ENCODE measurements at regions not wholly inside any gene's neighbourhood (a gene's known extent, or its start where the extent isn't known, plus 50 kb on each side); places are given as distances from the start of the nearest gene placed in this dataset.
"Not testable (repeated sequence)": the region's sequence is repeated elsewhere in the genome, so short reads cannot be mapped to it uniquely, and the experiment has no call there.

DNA sequence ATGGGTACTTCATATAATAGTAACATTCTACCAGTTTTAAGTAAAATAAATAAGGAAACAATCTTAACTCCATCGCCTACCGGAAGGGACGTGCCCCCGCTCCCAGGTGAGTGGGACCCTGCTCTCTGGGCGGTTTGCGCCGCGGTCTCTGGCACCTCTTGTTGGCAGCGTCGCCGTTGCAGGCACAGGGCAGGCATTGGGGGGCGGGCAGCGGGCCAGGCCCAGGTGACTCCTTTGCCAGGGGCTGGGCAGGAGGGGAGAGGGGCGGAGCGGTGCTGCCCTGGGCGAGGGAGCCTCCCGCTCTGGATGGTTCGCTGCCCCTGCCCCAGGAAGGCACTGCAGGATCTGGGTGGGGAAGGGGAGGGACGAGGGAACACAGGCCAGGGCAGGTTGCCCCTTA, 55.6 kb upstream of the GPR39 start:
- intact Hi-C loops (cut with DNase I); ATAC-seq; H3K27ac ChIP-seq; H3K36me3 ChIP-seq; H3K4me3 ChIP-seq; H3K27me3 ChIP-seq; H3K4me1 ChIP-seq: not testable (repeated sequence)
- peak in 1 of 5 donors; percentile 69 for DNase-seq
- H3K9me3 ChIP-seq = peaks cover 0 to 14% (median 4%) of the 10 kb centered on the region in 12 donors
- 81 to 83% (median 81%) methylated on average over 19 of the region's 19 CpGs for WGBS, 4 donors

- ATAC-seq; H3K36me3 ChIP-seq; H3K27ac ChIP-seq; H3K4me3 ChIP-seq; H3K27me3 ChIP-seq; H3K4me1 ChIP-seq; intact Hi-C loops (cut with DNase I): not testable (repeated sequence)
- 49 to 67% (median 59%) methylated on average over 9 to 14 of the region's 16 CpGs for WGBS, 4 donors
- peaks cover 0 to 14% (median 4%) of the 10 kb centered on the region in 12 donors for H3K9me3 ChIP-seq
- peak in 1 of 5 donors; percentile 59 for DNase-seq
Measured at GRCh38 chr2:132361498-132361897, 55.1 kb upstream of the GPR39 start.

GRCh38 chr2:132363352-132363751, 53.3 kb upstream of the GPR39 start:
- H3K36me3 ChIP-seq; intact Hi-C loops (cut with DNase I); H3K27me3 ChIP-seq; DNase-seq; H3K4me1 ChIP-seq; H3K4me3 ChIP-seq; ATAC-seq; H3K27ac ChIP-seq: not testable (repeated sequence)
- WGBS, 4 donors = 71 to 86% (median 79%) methylated on average over 2 of the region's 2 CpGs
- H3K9me3 ChIP-seq = peaks cover 0 to 14% (median 4%) of the 10 kb centered on the region in 12 donors

GRCh38 chr2:132365963-132366362, 50.6 kb upstream of the GPR39 start:
- intact Hi-C loops (cut with DNase I); H3K36me3 ChIP-seq; ATAC-seq; DNase-seq; H3K27me3 ChIP-seq; H3K27ac ChIP-seq; H3K4me3 ChIP-seq; H3K4me1 ChIP-seq: not testable (repeated sequence)
- WGBS, 4 donors = 48 to 84% (median 51%) methylated on average over 2 to 3 of the region's 3 CpGs
- peaks cover 0 to 14% (median 2%) of the 10 kb centered on the region in 12 donors for H3K9me3 ChIP-seq

- no peak overlapping the region for H3K4me3 ChIP-seq
- peaks cover 0 to 14% (median 2%) of the 10 kb centered on the region in 12 donors for H3K9me3 ChIP-seq
- no peaks in the 10 kb centered on the region for H3K36me3 ChIP-seq
- WGBS, 4 donors = 77 to 82% (median 82%) methylated on average over 5 of the region's 5 CpGs
- no peak overlapping the region for H3K27ac ChIP-seq
- TF ChIP-seq CTCF (IDR thresholded peaks at IDR 0.05) (no peak), POLR2A (IDR thresholded peaks at IDR 0.05) (no peak)
- intact Hi-C loops (cut with DNase I) = no loop called here
- DNase-seq (no peak), ATAC-seq (no peak)
- no peaks in the 10 kb centered on the region for H3K27me3 ChIP-seq
- H3K4me1 ChIP-seq = no peaks in the 10 kb centered on the region
Measured at GRCh38 chr2:132366421-132367180, 50.0 kb upstream of the GPR39 start.

MicroRNA genes in the stretch of these regions (microRNA counts, 767-probe panel; counts per million panel counts)
- 71.6 to 309 counts per million in 2 donors for microRNA hsa-miR-663b

Small RNAs in the stretch of these regions (microRNA-seq; reads per million reads assigned to microRNA genes)
- 0 reads per million in 4 donors for gene MIR663B

All from heart left ventricle (tissue), 16 donors.